ENCODE measurements at regions not wholly inside any gene's neighbourhood (a gene's known extent, or its start where the extent isn't known, plus 50 kb on each side); places are given as distances from the start of the nearest gene placed in this dataset.

- no peak for ATAC-seq
These were observed 89.0 kb upstream of the HMCN1 start for GRCh38 chr1:185645162-185645640.

DNA sequence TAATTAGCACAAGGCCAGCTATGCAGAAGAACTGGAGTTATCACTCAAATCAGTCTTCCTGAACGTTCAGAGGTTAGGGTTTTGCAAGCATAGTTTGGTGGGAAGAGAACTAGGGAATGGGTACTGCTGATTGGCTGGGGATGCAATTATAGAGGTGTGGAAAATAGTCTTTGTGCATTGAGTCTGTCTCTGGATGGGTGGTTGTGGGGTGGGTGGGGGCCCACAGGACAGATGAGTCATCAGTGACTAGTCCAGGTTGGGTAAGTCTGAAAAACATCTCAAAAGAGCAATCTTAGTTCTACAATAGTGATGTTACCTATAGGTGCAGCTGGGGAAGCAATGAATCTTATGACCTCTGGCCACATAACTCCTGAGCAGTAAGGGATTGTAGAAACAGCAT, 89.7 kb upstream of the HMCN1 start:
- peak; percentile 83 to 85 for ATAC-seq

DNA sequence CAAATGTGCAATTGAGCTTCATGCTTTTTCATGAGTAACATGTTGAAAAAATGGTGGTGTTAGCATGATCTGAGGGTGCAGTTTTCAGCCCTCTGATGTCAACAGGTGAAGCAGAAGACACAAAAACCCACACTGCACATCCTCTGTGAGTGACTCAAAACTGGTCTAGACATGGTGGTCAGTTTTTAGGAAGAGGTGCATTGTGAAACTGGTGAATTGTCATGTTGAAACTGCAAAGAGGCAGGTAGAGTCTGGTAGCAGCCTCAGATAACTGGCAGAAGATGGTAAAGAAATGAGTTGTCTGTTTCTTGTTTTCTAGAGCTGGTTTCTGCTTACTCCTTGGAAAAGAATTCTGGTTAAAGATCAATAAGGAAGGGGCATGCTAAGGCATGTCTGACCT, 97.3 kb upstream of the HMCN1 start:
- ATAC-seq: peak; percentile 97 to 98

DNA sequence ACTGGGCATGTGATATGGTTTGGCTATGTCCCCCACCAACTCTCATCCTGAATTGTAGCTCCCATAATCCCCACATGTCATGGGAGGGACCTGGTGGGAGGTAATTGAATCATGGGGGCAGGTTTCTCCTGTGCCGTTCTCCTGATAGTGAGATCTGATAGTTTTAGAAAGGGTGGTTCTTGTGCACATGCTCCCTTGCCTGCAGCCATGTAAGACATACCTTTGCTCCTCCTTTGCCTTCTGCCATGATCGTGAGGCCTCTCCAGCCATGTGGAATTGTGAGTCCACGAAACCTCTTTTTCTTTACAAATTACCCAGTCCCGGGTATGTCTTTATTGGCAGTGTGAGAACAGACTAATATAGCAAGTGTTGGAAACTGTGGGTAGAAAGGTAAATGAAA, 99.5 kb upstream of the HMCN1 start:
- ATAC-seq: no peak

DNA sequence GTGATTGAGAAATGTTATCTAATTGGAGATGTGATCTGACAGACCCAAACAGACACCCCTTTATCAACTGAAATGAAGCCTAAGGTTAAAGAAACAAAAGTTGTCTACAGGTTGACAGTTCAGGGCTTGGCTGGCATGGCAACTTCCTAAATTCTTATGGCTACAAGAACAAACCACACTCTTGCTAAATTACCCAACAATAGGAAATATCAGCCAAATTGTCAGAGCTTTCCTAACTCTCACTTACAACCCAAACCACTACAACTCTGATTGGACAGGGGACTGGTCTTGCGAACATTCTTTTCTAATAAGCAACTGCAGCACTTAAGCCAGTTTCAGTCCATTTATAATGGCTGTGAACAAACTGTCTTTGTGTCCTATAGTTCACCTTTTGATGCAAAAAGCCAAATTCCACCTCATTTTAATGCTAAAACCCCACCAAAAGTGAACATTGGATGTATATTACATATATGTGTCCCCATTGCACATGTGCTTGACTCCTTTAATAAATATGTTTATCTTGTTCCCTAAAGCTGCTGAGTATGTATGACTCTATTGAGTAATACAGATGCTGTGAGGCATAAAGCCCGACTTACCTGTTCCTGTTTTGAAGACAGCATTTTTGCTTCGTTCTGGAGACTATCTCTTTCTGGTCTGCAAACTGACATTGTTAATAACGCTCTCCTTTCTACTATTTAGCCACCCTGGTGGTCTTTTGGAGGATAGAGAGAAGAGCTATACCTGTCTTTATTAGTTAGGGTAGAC, 101.3 kb upstream of the HMCN1 start:
- ATAC-seq: no peak

DNA sequence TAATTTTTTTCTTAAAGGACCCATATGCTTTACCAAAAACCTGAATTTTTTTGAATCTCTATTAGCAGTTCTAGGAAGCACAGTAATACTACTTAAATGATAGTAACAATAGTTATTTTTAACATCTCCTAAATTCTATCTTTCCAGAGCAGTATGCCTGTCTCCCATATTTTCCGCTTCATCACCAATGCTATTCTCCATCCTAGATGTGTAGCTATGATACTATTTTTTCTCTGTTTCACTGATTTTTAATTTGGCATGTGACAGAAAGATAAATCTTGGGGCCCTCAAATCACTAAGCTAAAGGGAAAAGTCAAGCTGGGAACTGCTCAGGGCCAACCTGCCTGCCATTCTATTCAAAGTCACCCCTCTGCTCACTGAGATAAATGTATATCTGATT, 102.3 kb upstream of the HMCN1 start:
- ATAC-seq: no peak

DNA sequence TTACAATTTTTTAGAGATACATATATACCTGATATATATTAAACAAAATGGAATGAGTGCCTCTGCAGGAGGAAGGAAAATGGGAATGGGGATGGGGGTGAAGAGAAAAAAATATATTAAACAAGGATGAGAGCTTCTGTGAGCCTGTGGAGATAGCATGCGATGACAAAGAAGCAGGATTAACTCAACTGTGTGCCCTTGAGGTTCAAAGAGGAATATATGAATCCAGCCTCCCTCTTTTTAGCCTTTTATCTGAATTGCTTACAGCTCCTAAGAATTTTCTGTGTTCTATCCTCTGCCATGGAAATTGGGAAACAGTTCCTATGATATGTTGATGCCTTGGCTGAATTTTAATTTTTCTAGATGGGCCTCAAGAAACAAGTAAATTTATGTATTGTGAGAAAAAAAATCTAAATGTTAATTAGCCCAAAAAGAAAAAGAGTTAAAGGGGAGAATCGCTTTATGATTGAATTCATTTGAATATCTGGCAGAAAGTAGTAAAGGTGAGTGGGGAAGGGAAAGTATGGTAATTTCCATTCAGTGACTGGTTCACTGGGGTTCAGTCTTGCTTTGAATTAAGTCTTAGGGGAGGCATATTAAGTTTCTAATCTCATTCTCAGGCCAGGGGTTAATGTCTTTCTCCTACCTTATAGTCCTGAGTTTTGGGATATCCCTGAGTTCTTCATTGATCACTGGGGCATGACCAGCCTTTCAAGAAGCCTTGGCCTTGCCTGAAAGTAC, 106.3 kb upstream of the HMCN1 start:
- no peak for ATAC-seq

GRCh38 chr1:185627171-185627570, 107.0 kb upstream of the HMCN1 start:
- no peak for ATAC-seq

GRCh38 chr1:185626344-185626743, 107.8 kb upstream of the HMCN1 start:
- no peak for ATAC-seq

DNA sequence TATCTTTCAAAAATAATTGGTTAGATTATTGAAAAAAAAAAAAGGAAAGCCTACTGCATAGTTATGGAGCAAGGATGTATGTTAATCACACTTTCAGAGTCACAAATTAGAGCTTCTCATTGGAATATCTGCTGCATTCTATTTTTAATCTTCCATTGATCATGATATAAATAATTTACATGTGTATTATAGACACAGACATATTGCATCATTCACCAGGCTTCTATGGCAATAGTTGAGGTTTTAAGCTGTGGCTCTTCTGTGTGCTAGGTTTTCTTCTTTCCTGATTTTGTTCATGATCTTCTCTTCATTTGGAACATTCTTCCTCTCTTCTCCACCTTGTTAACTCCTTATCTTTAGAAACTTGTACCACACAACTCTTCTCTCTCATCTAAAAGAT, 123.2 kb upstream of the HMCN1 start:
- ATAC-seq: no peak

DNA sequence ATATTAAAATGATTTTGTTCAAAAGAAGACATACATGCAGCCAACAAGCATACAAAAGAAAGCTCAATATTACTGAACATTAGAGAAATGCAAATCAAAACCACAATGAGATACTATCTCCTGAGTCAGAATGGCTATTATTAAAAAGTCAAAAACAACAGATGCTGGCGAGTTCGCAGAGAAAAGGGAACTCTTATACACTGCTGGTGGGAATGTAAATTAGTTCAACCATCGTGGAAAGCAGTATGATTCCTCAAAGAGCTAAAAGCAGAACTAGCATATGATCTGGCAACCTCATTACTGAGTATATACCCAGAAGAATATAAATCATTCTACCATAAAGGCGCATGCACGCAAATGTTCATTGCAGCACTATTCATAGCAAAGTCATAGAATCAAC, 126.0 kb upstream of the HMCN1 start:
- ATAC-seq: peak; percentile 81 to 86

DNA sequence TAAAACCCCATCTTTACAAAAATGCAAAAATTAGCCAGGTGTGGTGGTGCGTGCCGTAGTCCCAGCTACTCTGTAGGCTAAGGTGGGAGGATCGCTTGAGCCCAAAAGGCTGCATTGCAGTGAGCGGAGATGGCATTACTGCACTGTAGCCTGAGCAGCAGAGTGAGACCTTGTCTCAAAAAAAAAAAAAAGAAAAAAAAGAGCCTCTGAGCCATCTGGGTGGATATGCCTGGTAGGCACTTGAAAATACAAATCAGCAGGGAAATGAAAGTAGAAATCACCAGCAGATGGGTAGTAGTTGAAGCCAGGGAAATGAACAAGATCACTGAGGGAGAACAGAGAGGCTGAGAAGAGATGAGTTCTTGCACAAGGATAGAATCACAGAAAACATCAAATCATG, 131.0 kb upstream of the HMCN1 start:
- ATAC-seq: no peak

- peak; percentile 56 to 73 for ATAC-seq
These were observed 133.0 kb upstream of the HMCN1 start for GRCh38 chr1:185601189-185601588.

DNA sequence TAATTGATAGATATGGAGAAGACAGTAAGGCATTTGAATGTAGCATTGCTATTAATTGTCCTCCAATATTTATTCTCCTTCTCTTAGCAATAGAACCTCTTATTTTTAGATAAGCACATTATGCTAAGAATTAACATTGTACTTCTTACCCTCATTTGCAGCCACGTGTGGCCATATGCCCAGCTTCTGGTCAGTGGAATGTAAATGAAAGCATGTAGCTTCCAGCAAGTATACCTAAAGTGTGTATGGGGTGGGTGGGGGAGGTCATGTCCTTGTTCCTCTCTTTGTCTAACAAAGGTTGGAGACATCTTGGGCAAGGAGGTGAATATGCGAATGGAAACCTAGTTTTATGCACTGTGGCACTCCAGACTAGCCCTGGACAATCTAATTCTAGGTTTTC, 133.6 kb upstream of the HMCN1 start:
- ATAC-seq: no peak

GRCh38 chr1:185598332-185598731, 135.9 kb upstream of the HMCN1 start:
- ATAC-seq: no peak

GRCh38 chr1:185595835-185596667, 138.1 kb upstream of the HMCN1 start:
- ATAC-seq: peak; percentile 53 to 59

GRCh38 chr1:185594786-185595410, 139.3 kb upstream of the HMCN1 start:
- ATAC-seq: no peak

- ATAC-seq: no peak
These were observed 140.9 kb upstream of the HMCN1 start for GRCh38 chr1:185593271-185593670.

GRCh38 chr1:185585770-185586169, 148.4 kb upstream of the HMCN1 start:
- ATAC-seq: no peak

GRCh38 chr1:185581961-185582725, 152.0 kb upstream of the HMCN1 start:
- ATAC-seq: no peak

DNA sequence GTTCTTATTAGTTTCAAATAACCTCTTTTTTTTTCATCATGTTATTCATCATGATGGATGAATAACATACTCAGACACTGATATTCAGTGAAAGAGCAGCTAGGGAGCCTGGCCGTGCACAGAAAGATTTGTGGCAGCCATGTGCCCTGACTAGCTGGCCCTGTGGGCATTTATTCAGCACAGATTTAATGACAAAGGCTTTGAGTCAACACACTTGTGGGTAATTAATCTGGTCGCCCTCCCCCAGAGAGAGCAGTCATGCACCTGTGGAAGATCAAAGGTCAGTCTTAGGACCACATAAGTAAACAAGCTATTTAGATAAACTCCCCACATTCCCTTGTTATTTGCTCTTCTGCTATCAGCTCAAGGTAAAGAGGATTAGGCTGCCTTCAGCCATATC, 153.2 kb upstream of the HMCN1 start:
- ATAC-seq: no peak

DNA sequence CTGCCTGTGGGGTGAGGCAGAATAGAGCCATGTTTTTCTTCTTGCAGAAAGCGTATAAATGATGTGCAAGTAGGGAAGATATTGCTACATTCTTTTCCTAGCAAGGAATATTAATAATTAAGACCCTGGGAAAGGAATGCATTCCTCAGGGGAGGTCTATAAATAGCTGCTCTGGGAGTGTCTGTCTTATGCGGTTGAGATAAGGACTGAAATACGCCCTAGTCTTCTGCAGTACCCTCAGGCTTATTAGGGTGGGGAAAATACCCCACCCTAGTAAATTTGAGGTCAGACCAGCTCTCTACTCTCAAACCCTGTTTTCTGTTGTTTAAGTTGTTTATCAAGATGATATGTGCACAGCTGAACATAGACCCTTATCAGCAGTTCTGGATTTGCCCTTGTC, 155.9 kb upstream of the HMCN1 start:
- no peak for ATAC-seq
